Cardiac fibroblast (primary cell): ENCODE measurements at regions not wholly inside any gene's neighbourhood (a gene's known extent, or its start where the extent isn't known, plus 50 kb on each side); places are given as distances from the start of the nearest gene placed in this dataset.

Experiments
- DNase-seq, 2 donors: peaks; one replicate each; pipeline versions ENCODE4 v3.0.0 to v3.0.0-alpha.2; 2010; ENCODE audit warnings: low read depth in 2 of 2
- H3K4me3 ChIP-seq, 2 donors: replicated peaks in 1 of 2; 1 replicate in 1 of 2; 2 replicates in 1 of 2; pipeline ENCODE4 v1.5.1; 2011; ENCODE audit warnings: low read depth in 2 of 2, low read length in 2 of 2, mild to moderate bottlenecking in 2 of 2, moderate library complexity in 1 of 2
- CTCF ChIP-seq: IDR thresholded peaks from one replicate; pipeline ENCODE4 v1.5.1; 2011; ENCODE audit warnings: low read depth, mild to moderate bottlenecking, low read length, inconsistent platforms

- H3K4me3 ChIP-seq, result no peak overlapping the region
- DNase-seq, result no peak
- TF ChIP-seq CTCF, result no peak
Measured at GRCh38 chr16:63301349-63301748, 1265.1 kb upstream of the CDH8 start.

GRCh38 chr16:63298993-63299392 is 1262.8 kb upstream of the CDH8 start:
- no peak overlapping the region for H3K4me3 ChIP-seq
- DNase-seq, result no peak
- TF ChIP-seq CTCF, result no peak

GRCh38 chr16:63292036-63292435 is 1255.8 kb upstream of the CDH8 start:
- no peak overlapping the region for H3K4me3 ChIP-seq
- no peak for TF ChIP-seq CTCF
- no peak for DNase-seq

GRCh38 chr16:63289834-63290460 is 1253.7 kb upstream of the CDH8 start:
- peak; percentile 8 to 24 for DNase-seq
- H3K4me3 ChIP-seq, result no peak overlapping the region
- TF ChIP-seq CTCF, result peak; percentile 39

GRCh38 chr16:63287401-63287800 is 1251.2 kb upstream of the CDH8 start:
- no peak for TF ChIP-seq CTCF
- no peak for DNase-seq
- H3K4me3 ChIP-seq, result no peak overlapping the region

GRCh38 chr16:63283721-63284120 is 1247.5 kb upstream of the CDH8 start:
- no peak overlapping the region for H3K4me3 ChIP-seq
- no peak for TF ChIP-seq CTCF
- DNase-seq, result no peak

- no peak for DNase-seq
- no peak overlapping the region for H3K4me3 ChIP-seq
- no peak for TF ChIP-seq CTCF
Measured at GRCh38 chr16:63244631-63245030, 1208.4 kb upstream of the CDH8 start.
